Coronary artery (tissue), 2 donors: ENCODE measurements at regions not wholly inside any gene's neighbourhood (a gene's known extent, or its start where the extent isn't known, plus 50 kb on each side); places are given as distances from the start of the nearest gene placed in this dataset.

Source experiments
- DNase-seq: peaks from one replicate; pipeline ENCODE4 v3.0.0-alpha.2; 2017; ENCODE audit warnings: low spot score
- H3K27ac ChIP-seq, 2 donors: fragments of 200-600 bp; sonication (generic); one replicate each; pipeline ENCODE4 v1.5.1; 2016 to 2019
- H3K4me3 ChIP-seq: fragments of 200-600 bp; sonication (generic); 2 replicates; pipeline ENCODE4 v1.5.1; 2016; ENCODE audit warnings: mild to moderate bottlenecking, moderate library complexity
- TF ChIP-seq, protein P1 (sequence below): fragments of 200-600 bp; sonication (generic); IDR thresholded peaks from one replicate; pipeline ENCODE4 v1.5.1; 2019; ENCODE audit warnings: antibody characterized with exemption

DNA sequence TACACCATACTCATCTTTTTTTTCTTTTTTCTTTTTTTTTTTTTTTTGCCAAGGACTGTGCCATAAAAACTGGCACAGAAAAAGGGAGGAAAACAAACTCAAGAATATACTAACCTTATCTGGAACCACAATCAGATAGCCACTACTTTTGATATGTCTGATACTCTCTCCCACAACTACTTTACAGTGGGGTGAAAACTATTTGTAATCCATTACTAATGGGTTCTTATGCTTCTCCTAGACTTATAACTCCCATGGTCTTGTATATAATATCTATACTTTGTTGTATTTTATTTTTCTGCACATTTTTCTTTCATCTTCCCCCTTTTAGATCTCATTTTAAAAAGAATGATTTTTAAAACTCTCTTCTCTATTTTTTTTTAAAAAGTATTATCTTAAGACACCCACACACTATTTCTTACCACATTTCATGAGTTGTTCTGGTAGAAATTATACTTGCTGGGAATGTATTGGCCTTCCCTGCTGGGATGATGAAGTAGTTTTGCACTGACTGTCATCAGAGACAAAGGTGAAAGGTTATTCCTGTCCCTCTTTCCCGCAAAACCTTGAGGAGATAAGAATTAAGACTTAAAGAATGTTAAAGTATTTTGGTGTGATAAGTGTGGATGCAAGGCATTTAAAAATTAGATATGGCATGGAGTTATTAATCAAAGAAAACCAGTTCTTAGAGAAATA lies 146.7 kb upstream of the KLF12 start:
- Histone ChIP-seq H3K27ac (no peak overlapping the region), H3K4me3 (no peak overlapping the region)
- TF ChIP-seq, protein P1, sequence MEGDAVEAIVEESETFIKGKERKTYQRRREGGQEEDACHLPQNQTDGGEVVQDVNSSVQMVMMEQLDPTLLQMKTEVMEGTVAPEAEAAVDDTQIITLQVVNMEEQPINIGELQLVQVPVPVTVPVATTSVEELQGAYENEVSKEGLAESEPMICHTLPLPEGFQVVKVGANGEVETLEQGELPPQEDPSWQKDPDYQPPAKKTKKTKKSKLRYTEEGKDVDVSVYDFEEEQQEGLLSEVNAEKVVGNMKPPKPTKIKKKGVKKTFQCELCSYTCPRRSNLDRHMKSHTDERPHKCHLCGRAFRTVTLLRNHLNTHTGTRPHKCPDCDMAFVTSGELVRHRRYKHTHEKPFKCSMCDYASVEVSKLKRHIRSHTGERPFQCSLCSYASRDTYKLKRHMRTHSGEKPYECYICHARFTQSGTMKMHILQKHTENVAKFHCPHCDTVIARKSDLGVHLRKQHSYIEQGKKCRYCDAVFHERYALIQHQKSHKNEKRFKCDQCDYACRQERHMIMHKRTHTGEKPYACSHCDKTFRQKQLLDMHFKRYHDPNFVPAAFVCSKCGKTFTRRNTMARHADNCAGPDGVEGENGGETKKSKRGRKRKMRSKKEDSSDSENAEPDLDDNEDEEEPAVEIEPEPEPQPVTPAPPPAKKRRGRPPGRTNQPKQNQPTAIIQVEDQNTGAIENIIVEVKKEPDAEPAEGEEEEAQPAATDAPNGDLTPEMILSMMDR: no peak
- DNase-seq: no peak

DNA sequence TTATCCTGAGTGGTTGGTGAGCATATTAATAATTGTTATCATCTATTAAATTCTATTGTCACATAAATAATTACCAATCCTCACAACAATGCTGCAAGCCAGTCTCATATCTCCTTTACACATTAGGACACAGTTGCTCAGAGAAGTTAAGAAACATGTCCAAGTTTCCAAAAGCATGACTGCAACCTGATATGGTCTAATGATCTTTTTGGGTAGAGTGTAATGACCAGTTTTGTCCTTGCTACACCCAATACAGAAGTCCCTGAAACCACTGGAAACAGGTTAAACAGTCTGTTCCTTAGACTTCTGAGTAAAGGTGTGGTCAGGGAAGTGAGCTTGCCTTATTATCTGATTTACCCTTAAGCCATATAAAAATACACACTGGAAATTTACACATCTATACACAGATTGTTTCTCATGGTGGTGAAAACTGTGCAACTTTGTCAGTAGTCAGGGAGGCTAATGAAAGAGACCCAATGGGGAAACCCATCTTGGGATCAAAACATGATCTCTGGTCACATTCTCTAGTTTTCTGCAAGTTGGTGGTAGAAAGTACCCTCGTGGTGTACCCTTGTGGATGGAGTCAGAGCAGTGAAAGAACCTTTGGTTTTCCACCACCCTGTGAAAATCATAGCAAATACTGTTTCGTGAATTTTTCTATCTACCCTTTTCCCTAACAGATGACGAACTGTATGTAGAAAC lies 146.0 kb upstream of the KLF12 start:
- TF ChIP-seq, protein P1: no peak
- DNase-seq: no peak
- Histone ChIP-seq H3K27ac (no peak overlapping the region), H3K4me3 (no peak overlapping the region)

DNA sequence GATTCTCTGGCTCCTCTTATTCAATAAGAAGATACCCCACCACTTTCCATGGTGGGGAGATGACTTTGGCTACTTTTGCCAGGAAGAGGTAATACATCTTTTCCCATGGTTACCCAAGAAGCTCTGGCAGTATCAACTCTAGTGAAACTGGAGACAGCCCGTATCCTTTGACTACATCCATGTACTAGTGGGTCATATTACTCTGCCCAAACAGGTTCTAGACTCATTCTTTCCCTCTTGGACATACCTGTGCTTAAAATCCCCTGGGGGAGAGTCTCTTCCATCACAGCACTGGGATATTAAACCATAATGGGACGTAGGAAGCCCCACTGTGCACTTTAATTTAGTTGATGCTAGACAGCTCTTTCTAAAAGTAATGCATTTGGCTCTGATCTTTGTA lies 144.7 kb upstream of the KLF12 start:
- Histone ChIP-seq H3K27ac (no peak overlapping the region), H3K4me3 (no peak overlapping the region)
- DNase-seq: no peak
- TF ChIP-seq, protein P1: no peak

DNA sequence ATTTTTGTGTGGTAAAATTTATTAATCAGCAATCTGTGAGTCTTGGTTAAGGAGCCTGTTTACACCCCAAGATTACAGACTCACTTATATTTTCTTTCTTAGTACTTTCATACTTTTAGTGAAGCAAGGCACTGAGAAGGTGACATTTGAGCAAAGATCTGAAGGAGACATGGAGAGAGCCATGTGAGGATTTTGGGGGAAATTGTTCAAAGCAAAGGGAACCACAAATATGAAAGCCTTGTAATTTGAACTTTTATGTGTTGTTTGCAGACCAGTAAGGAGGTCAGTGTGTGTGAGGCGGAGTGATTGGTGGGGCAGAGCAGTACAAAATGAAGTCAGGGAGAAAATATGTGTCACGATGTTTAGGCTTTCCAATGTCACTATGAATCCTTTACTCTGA lies 140.7 kb upstream of the KLF12 start:
- no peak overlapping the region for H3K27ac ChIP-seq
- TF ChIP-seq, protein P1: no peak
- H3K4me3 ChIP-seq: no peak overlapping the region
- DNase-seq: no peak

DNA sequence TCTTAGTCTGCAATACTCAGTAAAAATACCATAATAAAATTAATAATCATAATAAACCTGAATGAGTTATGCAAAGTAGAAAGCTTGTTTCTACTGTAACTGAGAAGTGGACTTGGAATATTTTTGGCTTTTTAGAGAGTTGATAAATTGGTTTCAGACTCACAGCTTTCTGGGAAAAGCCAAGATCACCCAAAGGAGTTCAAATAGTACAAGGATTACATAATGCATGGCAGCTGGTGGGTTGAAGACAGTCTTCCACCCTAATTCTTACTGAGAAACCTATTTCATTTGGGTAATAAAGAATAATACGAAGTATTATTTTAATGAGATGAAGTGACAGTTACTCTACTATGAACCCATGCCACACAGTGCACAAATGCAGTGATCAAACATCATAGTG lies 139.4 kb upstream of the KLF12 start:
- Histone ChIP-seq H3K4me3 (no peak overlapping the region), H3K27ac (no peak overlapping the region)
- DNase-seq: no peak
- TF ChIP-seq, protein P1: no peak

DNA sequence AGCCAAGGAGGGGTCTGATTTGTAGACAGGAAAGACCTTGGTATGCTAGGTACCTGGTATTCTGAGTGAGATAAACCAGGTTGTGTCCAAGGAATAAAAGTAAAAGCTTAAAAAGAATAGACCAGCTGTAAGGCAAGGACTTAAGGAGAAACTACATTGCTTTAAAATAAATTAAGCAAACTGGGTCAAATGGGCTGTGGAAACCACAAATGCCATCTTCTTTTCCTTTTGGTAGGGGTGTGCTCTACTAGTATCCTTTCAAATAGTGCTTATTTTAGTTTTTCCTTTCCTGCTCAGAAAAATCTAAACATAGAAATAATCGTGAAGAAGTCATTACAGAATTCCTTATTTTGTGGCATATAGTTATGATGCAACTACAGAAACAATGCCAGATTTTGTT lies 138.6 kb upstream of the KLF12 start:
- DNase-seq: no peak
- TF ChIP-seq, protein P1: no peak
- no peak overlapping the region for H3K27ac ChIP-seq
- no peak overlapping the region for H3K4me3 ChIP-seq

DNA sequence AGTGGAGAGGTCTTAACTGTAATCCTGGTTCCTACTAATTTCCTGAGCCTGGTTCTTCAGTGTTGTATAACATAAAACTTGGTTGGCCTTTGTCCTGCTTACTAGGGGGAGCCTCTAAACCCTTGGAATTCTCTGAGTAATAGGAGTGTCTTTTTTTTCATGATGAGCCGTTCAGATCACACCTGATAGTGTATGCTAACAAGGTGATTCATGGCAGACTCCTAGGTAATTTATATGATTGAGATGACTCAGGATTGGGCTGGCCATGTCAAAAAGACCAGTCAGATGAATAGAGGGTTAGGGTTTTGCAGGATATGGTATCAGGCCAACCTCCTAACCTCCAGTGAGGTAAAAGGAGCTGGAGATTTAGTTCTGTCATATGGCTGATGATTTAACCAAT lies 135.8 kb upstream of the KLF12 start:
- no peak for DNase-seq
- Histone ChIP-seq H3K27ac (no peak overlapping the region), H3K4me3 (no peak overlapping the region)
- TF ChIP-seq, protein P1: no peak
